ENCODE measurements at regions not wholly inside any gene's neighbourhood (a gene's known extent, or its start where the extent isn't known, plus 50 kb on each side); places are given as distances from the start of the nearest gene placed in this dataset.

GRCh38 chr4:11736978-11737377 lies 308.3 kb upstream of the HS3ST1 start:
- no peaks in the 10 kb centered on the region for H3K9me3 ChIP-seq (ENCODE audit: control insufficient read depth, low read length)
- WGBS, 2 experiments (ENCODE audit: insufficient coverage in 1 of 2, insufficient read length in 1 of 2), result 80 to 86% methylated on average over 1 to 2 of the region's 2 CpGs
- no peaks in the 10 kb centered on the region for H3K4me1 ChIP-seq (ENCODE audit: control insufficient read depth, insufficient read depth, low read length)
- no peak overlapping the region for H3K9ac ChIP-seq (ENCODE audit: extremely low read depth, low read length, poor library complexity, severe bottlenecking)
- no peaks in the 10 kb centered on the region for H3K27me3 ChIP-seq (ENCODE audit: control insufficient read depth, insufficient read depth, low read length, poor library complexity, severe bottlenecking)
- peaks cover 10% of the 10 kb centered on the region for H3K9me3 Mint-ChIP-seq
- no peaks in the 10 kb centered on the region for H3K4me1 Mint-ChIP-seq
- no peak overlapping the region for H3K27ac Mint-ChIP-seq
- TF ChIP-seq CTCF (conservative IDR thresholded peaks at IDR 0.05), result no peak
- DNase-seq, result no peak
- H3K4me3 ChIP-seq (ENCODE audit: low read length), result no peak overlapping the region
- peaks cover 3% of the 10 kb centered on the region for H3K27me3 Mint-ChIP-seq (ENCODE audit: insufficient read depth)
- no peaks in the 10 kb centered on the region for H3K36me3 Mint-ChIP-seq (ENCODE audit: low read depth)
- H3K36me3 ChIP-seq (ENCODE audit: control insufficient read depth, insufficient read depth, low read length), result no peaks in the 10 kb centered on the region
- H3K27ac ChIP-seq (ENCODE audit: low read depth, low read length), result no peak overlapping the region
- no peak overlapping the region for H3K4me3 Mint-ChIP-seq

DNA sequence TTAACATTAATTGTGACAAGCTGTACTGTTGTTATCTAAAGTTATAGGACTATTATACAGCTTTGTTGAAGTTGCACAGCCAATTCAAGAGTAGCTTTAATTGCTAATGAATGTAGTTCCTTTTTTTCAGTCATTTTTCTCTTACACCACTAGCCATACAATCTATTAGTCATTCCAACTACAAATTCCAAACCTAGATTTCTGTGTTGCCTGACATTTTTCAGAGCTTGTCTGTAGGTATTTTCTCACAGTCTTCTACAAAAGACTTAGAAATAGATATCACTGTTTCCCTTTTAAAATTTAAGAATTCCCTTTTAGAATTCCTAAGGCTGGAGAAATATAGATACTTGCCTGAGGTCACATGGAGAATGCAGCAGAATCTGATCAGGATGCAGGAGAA lies 307.0 kb upstream of the HS3ST1 start:
- no peak overlapping the region for H3K9ac ChIP-seq (ENCODE audit: extremely low read depth, low read length, poor library complexity, severe bottlenecking)
- no peak overlapping the region for H3K27ac ChIP-seq (ENCODE audit: low read depth, low read length)
- no peaks in the 10 kb centered on the region for H3K27me3 ChIP-seq (ENCODE audit: control insufficient read depth, insufficient read depth, low read length, poor library complexity, severe bottlenecking)
- no peak for TF ChIP-seq CTCF (conservative IDR thresholded peaks at IDR 0.05)
- Mint-ChIP-seq H3K9me3 (peaks cover 10% of the 10 kb centered on the region), H3K4me3 (no peak overlapping the region), H3K27ac (no peak overlapping the region), H3K36me3 (ENCODE audit: low read depth) (no peaks in the 10 kb centered on the region), H3K4me1 (no peaks in the 10 kb centered on the region), H3K27me3 (ENCODE audit: insufficient read depth) (peaks cover 3% of the 10 kb centered on the region)
- no peak for DNase-seq
- no peaks in the 10 kb centered on the region for H3K4me1 ChIP-seq (ENCODE audit: control insufficient read depth, insufficient read depth, low read length)
- H3K4me3 ChIP-seq (ENCODE audit: low read length), result no peak overlapping the region
- no peaks in the 10 kb centered on the region for H3K36me3 ChIP-seq (ENCODE audit: control insufficient read depth, insufficient read depth, low read length)
- no peaks in the 10 kb centered on the region for H3K9me3 ChIP-seq (ENCODE audit: control insufficient read depth, low read length)

GRCh38 chr4:11732155-11732554 lies 303.5 kb upstream of the HS3ST1 start:
- no peak overlapping the region for H3K9ac ChIP-seq (ENCODE audit: extremely low read depth, low read length, poor library complexity, severe bottlenecking)
- H3K36me3 ChIP-seq (ENCODE audit: control insufficient read depth, insufficient read depth, low read length), result no peaks in the 10 kb centered on the region
- Mint-ChIP-seq H3K27me3 (ENCODE audit: insufficient read depth) (no peaks in the 10 kb centered on the region), H3K36me3 (ENCODE audit: low read depth) (no peaks in the 10 kb centered on the region), H3K4me1 (peaks cover 4% of the 10 kb centered on the region), H3K4me3 (no peak overlapping the region), H3K27ac (no peak overlapping the region), H3K9me3 (no peaks in the 10 kb centered on the region)
- no peak for TF ChIP-seq CTCF (conservative IDR thresholded peaks at IDR 0.05)
- H3K4me3 ChIP-seq (ENCODE audit: low read length), result no peak overlapping the region
- no peaks in the 10 kb centered on the region for H3K4me1 ChIP-seq (ENCODE audit: control insufficient read depth, insufficient read depth, low read length)
- H3K9me3 ChIP-seq (ENCODE audit: control insufficient read depth, low read length), result no peaks in the 10 kb centered on the region
- DNase-seq, result no peak
- H3K27ac ChIP-seq (ENCODE audit: low read depth, low read length), result no peak overlapping the region
- 80 to 93% methylated on average over 1 to 4 of the region's 4 CpGs for WGBS, 2 experiments (ENCODE audit: insufficient coverage in 1 of 2, insufficient read length in 1 of 2)
- H3K27me3 ChIP-seq (ENCODE audit: control insufficient read depth, insufficient read depth, low read length, poor library complexity, severe bottlenecking), result no peaks in the 10 kb centered on the region
